HG02610 (cell line): ENCODE measurements at regions not wholly inside any gene's neighbourhood (a gene's known extent, or its start where the extent isn't known, plus 50 kb on each side); places are given as distances from the start of the nearest gene placed in this dataset.

ENCODE experiments used
- ATAC-seq: cut with Tn5 transposase; IDR thresholded peaks from one replicate; pipeline ENCODE4 v1.9.1; 2021; ENCODE audit warnings: mild to moderate bottlenecking, moderate library complexity; ENCODE audit not compliant: unreplicated experiment

DNA sequence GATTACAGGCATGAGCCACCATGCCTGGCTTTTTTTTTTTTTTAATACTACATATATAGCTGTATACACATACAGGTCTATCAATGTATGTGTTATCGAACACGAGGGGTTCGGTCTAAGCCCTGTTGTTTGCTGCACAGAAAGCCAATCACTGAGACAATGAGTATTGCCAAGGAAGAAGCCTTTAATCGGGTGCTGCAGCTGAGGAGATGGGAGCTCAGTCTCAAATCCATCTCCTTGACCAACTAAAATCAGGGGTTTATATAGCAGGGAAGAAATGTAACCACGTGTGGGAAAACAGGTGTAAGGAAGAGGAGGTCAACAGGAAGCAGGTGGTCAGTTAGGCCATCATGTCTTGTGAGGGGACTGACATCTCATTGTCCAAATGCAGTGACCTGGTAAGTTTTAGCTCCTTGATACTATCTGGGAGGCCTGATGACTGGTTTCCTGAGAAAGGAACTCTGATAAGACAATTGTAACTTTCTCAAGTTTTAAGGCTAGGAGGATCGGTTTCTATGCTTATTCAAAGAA is 80.9 kb upstream of the MAP1LC3B2 start:
- ATAC-seq: no peak

DNA sequence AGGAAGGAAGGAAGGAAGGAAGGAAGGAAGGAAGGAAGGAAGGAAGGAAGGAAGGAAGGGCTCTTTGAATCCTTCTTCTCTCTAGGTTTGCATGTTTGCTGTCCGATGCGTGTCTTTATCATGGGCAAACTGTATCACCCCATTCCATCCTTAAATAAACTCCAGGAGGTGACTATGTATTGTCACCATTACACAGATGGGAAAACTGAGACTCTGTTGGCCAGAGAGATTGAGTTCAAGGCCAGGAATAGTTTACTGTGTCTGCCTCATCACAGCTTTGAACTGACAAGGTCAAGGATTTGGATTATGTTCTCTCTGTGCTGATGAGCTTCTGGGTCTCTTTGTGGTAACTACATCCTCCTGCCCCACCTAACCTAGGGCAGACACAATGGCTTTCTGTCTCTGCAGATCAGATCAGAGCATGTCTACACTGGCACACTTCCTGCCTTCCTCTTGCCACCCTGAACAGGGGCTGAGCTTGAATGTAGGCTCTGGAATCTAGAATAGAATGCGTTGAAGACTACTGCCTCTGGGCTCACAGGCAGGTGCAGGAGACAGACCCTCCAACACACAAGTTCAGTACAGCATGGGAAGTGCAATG is 78.9 kb upstream of the MAP1LC3B2 start:
- ATAC-seq: no peak

DNA sequence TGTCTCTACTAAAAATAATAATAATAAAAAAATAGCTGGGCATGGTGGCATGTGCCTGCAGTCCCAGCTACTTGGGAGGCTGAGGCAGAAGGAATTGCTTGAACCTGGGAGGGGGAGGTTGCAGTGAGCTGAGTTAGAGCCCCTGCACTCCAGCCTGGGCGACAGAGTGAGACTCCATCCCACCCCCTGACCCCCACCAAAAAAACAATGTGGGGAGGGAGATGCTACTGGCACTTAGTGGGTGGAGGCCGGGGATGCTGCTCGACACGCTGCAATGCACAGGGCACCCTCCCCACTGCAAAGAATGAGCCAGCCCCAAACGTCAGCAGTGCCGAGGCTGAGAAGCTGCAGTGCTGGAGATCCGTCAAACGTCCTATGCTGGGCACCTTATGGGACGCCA is 77.5 kb upstream of the MAP1LC3B2 start:
- no peak for ATAC-seq

DNA sequence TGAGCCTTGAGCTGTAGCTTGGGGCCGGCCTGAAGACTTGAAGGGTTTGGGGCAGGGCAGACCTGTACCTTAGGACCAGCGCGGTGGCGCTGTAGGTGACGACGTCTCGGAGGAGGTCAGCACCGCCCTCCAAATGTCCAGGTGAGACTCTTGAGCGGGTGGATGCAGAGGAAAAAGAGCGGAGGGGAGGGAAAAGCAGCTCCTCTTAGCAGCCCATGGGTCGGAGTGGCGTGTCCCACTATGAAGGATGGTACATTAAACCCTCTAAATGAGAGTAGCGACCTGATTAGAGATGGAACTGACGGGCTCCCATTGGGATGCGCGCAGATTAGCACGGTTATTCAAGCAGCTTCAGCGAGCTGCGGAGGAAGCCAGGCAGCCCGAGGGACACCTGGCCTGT is 77.0 kb upstream of the MAP1LC3B2 start:
- ATAC-seq: no peak

DNA sequence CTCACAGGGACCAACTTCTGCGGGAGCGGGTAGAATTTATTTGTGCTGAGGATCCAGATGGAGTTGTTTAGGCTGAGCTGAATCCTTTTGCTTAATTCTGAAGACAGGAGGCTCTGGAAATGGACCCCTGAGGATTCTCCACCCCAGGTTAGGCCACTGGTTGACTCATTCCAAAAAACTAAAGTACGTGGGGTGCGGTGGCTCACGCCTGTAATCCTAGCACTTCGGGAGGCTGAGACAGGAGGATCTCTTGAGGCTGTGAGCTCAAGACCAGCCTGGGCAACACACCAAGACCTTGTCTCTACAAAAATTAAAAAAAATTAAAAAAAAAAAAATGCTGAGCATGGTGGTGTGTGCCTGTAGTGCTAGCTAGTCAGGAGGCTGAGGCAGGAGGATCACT is 76.3 kb upstream of the MAP1LC3B2 start:
- no peak for ATAC-seq

DNA sequence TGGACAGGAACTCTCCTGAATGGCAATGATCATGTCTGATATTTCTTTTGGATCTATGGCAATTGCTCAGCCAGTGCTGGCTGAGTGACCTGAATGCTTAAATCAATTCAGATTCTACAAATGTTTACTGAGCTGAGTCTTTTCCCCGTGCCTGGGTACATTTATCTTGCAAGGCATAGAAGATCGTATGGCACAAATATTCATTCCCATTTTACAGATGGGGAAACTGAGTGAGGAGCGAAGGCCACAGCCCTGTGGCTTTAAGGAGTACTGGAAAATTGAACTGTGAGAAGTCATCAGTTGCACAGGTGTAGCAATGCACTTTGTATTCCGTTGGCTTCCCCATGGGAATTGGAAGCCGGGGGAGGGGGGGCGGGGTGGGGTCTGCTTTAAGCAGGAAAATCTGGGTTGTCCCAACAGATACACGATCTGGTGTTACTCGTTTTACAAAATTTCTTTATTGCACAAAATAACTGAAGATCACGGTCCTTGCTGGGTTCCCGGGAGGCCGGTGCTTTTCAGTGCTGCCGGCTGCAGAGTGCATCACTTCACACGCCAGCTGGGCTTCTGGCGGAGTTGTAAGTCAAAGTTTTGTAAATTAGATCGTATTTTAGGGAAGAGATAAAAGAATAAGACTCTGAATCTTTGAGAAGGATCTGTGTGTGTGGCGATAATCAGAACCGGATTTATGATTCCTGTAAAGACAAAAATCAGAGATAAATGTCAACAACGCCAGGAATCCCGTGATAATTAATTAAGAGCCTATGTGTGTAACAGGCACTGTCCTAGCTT is 75.0 kb upstream of the MAP1LC3B2 start:
- ATAC-seq: no peak

DNA sequence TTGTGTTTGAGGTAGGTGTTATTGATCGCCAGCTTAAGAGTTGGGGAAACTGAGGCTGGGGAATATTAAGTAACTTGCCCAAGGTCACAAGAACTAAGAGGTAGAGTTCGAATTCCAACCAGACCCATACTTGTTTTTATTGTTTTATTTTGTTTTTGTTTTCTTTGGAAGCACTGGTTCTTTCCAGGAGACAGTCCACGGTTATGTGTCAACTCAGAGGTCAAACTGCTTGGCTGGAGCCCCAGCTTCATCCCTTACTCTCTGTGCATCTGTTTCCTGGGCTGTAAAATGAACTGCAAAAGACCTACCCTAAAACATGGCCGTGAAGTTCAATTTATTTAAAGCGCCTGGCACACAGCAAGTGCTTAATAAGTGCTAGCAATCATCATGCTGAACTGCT is 74.4 kb upstream of the MAP1LC3B2 start:
- ATAC-seq: no peak

DNA sequence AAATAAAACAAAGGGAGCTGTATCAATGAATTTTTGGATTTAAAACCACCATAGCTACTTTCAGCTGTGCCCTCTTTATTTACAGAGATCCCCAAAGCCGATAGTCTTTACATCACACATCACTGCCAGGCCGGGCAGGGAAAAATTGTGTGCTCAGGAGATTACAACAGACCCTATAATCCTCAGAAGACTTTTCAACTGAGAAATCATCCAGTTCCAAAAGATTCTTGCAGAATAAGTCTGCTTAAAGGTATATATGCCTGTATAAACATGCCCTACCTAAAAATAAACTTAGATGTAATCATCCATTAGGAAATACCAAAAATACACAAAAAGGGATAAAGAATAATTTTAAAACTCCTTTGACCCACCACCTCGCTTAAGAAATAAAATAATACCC is 70.1 kb upstream of the MAP1LC3B2 start:
- ATAC-seq: no peak

DNA sequence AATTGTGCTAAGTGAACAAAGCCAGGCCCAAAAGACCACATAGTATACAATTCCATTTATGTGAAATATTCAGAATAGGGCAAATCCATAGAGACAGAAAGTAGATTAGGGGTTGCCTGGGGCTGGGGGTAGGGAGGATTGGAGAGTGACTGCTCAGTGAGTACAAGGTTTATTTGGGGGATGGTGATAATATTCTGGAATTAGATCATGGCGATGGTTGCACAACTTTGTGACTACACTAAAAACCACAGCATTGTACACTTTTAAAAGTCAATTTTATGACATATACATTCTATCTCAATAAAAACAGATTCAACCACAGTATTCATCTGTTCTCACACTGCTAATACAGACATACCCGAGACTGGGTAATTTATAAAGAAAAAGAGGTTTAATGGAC is 68.7 kb upstream of the MAP1LC3B2 start:
- ATAC-seq: no peak

DNA sequence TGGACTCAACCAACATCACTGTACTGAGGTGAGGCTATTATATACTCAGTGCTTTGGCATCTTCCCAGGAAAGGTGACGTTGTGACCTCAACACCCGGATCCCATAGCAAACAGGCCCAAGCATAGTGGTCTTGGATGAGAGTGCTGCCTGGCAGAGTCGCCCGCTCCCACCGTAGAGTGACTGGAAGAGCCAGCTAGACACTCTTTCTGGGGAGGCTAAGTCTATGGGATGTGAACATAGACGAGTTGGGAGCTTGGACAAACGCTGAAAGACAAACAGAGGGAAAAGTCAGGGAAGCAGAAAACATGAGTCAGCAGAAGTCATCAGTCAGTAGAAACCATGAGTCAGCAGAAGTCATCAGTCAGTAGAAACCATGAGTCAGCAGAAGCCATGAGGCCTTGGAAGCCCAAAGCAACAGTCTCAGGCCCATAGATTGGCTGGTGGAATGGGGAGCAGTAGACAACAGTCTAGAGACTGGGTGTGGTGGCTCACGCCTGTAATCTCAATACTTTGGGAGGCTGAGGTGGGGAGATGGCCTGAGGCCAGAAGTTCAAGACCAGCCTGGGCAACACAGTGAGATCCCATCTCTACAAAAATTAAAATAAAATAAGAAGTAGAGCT is 66.4 kb upstream of the MAP1LC3B2 start:
- no peak for ATAC-seq

DNA sequence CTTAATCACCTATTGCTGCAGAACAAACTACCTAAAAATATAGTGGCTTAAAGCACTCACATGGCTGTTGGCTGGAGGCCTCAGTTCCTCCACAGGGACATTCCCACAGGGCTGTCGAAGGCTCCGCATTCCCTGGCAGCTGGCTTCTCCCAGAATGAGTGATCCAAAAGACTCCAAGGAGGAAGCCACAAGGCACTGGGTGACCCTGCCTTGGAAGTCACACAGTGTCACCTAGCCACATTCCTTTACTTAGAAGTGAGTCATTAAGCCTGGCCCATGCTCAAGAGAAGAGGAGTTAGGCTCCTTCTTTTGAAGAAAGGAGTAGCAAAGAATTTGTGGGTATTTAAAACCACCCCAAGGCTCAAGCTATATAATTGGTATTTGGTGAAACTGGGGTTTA is 63.9 kb upstream of the MAP1LC3B2 start:
- no peak for ATAC-seq

DNA sequence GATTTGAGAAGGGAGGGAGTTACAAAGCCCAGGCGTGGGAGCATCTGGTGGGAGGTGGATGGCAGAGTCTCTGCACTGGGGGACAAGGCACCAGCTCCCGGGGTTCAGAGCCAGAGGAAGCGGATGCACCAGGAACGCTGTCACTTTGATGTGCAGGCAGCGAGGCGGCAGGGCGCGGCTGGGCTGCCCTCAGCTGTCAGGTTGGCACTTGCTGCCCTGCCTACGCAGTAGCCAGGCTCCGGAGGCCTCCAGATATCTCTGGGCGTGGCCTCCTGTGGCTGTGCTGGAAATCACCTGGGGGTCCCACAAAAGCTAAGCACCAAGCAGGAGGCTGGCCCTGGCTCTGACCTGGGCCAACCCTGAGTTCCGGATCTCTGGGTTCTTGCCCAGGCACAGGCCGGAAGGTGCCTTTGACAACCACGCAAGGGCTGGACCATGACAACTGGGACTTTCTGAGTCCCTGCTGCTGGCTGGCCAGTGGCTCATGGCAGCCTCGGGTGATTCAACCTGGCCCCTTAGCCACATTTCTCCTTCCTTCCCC is 62.1 kb upstream of the MAP1LC3B2 start:
- ATAC-seq: no peak

DNA sequence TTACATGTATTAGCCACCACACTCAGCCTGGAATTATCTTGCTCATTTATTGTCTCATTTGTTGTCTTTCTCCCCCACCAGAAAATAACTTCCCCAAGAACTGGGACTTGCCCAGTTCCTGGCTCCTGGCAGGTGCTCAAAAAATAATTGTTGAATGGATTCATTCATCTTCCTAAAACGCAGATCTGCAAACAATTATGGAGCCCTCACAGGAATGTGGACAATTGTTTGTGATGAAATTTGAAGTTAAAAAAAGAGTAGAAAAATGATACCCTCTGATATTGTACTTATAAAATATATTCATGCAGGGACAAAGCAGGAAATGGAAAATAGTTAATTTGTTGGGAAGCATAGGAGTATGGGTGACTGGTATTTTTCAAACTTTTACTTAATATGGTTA is 60.7 kb upstream of the MAP1LC3B2 start:
- ATAC-seq: no peak

DNA sequence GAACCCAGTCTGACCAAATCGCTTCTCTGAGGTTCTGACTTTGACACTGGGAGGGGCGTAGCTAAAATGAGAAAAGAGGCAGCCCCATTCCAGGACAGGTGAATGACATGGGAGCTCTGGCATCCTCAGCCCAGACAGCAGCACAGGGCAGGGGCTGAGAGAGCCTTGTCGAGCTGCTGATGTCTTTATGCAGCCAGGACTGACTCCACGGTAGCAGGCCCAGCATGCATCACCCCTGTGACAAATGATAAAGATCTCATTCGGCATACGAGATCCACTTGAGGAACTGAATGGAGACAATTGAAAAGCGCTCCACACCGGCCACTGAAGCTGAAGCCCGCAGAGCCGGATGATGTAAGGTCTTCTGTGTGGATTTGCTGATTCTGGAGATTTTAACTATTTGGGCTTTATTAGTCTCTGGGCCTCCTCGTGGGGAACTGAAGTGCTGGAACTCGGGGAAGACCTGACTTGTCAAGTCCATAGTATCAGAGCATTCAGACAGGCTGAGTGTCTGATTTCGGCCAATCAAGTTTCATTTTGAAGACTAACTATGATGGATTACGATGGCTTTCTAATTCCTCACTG is 56.9 kb upstream of the MAP1LC3B2 start:
- ATAC-seq: no peak

DNA sequence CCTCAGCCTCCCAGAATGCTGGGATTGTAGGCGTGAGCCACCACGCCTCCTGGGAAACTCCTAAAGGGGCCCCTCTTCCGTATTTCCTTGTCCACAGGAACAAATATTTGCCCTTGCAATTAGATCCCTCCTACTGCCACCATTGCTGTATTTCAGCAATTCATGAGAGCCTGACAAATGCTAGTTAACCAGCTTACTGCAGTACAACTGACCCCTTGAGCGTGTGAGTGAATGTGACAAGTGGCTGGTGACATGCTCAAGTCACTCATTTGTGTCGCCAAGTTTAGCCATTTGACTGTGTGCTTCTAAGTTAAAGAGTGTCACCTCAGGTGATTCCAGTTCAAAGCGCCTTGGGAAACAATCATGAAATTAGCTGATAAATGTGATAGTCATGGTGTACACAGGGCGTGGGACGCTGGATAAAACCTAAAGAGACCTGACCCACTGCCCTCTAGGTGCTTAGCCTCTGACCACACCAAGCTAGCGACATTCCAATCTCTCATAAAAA is 56.1 kb upstream of the MAP1LC3B2 start:
- ATAC-seq: no peak

DNA sequence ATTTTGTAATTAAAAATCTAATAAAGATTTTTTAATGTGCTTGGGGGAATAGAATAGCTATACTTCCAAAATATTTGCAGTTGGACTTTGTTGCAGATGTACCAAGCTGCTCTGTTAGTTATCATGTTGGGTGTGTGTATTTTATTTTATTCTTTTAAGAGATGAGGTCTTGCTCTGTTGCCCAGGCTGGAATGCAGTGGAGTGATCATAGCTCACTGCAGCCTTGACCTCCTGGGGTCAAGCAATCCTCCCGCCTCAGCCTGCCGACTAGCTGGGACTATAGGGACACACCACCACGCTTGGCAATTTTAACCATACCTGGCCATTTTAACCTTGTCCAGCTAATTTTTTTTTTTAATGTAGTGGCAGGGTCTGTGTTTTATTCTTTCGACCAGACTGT is 54.7 kb upstream of the MAP1LC3B2 start:
- ATAC-seq: no peak

DNA sequence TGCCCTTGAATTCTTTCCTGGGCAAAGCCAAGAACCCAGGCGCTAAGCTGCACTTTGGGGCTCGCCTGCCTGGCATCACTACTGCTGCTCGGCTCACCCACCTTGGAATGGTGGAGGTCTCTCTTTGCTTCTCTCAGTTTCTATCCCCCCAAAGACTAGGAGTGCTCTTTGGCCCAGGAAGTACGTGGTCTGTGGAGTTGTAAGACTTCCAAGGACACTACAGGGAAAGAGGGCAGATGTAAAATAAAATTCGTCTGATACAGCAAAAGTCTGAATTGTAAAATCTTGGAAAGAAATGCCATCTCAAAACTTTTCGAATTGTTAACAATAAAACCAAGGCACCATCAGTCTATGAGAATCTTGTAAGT is 52.5 kb upstream of the MAP1LC3B2 start:
- ATAC-seq: no peak

DNA sequence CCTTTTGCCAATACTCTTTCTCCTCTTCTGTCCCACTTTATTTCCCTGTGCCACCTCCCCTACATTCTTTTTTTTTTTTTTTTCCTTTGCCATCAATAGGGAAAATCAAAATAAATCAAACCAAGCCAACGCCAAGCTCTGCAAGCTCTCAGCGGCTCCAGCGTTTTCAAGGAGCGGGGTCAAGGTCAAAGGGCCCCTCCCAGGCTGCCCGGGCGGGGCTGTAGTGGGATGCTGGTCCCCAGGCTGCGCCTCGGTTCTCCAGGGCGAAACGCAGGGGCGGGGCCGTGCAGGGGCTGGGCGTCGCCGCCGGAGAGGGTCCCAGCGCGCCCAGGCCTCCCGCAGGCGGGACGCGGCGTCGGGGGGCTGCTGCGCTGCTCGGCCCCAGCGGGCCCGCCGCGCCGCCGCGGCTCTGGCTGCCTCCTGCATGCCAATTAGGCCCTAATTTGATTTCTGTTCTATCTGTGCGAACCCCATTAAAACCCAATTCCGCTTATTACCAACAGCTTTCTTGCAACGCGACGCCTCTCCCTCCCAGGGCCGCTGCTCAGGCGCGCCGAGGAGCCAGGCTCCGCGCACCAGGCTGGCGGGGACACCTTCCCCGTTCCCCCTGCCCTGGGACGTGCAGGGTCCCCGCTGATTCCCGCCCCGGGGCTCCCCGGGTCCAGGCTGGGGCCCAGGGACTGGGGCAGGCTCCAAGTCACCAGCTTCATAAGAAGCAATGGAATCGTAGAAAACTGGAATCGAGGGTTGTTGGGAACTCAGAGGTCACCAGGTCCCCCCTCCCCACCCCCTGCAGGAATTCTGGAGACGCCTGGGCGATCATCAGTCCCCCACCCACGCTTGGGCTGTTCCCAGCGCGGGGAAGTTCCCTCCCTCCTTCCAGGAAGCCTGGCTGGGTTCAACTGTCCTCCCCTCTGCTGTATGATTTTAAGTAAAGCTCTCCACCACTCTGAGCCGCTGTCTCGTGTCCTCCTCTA is 50.7 kb upstream of the MAP1LC3B2 start:
- ATAC-seq: no peak
